GM18868 (cell line): ENCODE measurements at regions not wholly inside any gene's neighbourhood (a gene's known extent, or its start where the extent isn't known, plus 50 kb on each side); places are given as distances from the start of the nearest gene placed in this dataset.
A peak's percentile ranks its signal among the peaks of the same experiment; 100 is the strongest.

ENCODE experiments used
- ATAC-seq: cut with Tn5 transposase; IDR thresholded peaks from one replicate; pipeline ENCODE4 v1.9.1; 2021; ENCODE audit warnings: mild to moderate bottlenecking, moderate library complexity; ENCODE audit not compliant: unreplicated experiment

GRCh38 chr13:23980160-23980551, 82.9 kb upstream of the C1QTNF9B start:
- peak; percentile 95 for ATAC-seq

DNA sequence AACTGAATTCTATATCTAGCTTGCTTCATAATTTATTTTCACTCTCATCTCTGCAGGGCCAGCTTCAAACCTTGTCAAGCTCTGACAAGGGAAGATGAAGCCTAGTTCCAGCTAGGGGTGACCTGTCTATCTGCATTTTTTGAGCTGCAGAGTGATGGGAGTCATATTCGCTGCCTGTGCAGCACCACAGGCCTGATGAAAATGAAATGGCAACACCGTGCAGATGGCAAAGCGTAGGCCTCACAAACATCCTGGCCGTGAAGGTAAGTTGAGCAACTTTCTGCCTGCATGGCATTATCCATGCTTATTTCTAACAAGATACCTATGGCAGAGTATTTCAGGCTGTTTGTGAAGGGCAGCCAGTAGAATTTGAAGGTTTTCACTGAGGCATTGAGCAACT, 86.4 kb upstream of the C1QTNF9B start:
- no peak for ATAC-seq

- no peak for ATAC-seq
Measured at GRCh38 chr13:23984546-23984945, 87.2 kb upstream of the C1QTNF9B start.

- ATAC-seq: no peak
Measured at GRCh38 chr13:23985060-23985459, 87.8 kb upstream of the C1QTNF9B start.

DNA sequence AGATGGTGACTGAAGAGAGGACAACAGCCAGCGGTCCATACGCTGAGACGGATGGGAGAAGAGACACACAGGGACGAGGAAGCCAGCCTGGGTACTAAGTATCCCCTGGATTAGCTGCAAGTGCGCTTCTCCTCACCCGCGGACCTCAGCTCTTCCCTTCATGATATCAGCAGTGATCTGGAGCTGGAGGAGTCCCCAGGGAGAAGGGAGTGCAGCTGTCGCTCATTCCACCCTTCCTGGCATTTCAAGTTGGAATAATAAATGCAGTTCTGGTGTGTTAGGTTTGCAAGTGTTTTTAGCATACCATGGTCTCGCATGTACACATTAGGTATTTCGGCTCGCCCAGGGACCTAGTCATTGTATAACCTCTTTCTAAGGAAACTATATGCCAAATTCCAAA, 88.5 kb upstream of the C1QTNF9B start:
- ATAC-seq: no peak

GRCh38 chr13:23986619-23987018, 89.3 kb upstream of the C1QTNF9B start:
- no peak for ATAC-seq

GRCh38 chr13:23987331-23987894, 90.1 kb upstream of the C1QTNF9B start:
- no peak for ATAC-seq

GRCh38 chr13:23988546-23989122, 91.3 kb upstream of the C1QTNF9B start:
- no peak for ATAC-seq

DNA sequence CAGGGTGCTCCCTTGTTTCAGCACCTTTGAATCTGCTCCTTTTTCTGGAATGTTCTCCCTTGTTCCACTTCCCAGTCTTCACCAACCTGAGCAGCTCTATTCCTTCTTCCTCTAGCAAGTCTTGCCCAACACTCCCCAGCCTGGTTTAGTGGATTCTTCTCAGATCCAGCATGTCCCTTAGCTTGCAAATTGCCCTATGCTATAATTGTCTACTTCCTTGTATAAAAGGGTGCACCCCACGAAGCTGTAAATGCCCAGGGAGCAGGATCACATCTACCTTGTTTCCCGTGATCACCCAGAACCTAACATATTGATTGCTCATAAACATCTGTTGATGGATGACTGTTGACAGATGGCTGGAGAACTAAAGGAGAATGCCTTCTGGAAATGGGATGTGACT, 93.2 kb upstream of the C1QTNF9B start:
- ATAC-seq: no peak

GRCh38 chr13:23991119-23991518, 93.8 kb upstream of the C1QTNF9B start:
- no peak for ATAC-seq

DNA sequence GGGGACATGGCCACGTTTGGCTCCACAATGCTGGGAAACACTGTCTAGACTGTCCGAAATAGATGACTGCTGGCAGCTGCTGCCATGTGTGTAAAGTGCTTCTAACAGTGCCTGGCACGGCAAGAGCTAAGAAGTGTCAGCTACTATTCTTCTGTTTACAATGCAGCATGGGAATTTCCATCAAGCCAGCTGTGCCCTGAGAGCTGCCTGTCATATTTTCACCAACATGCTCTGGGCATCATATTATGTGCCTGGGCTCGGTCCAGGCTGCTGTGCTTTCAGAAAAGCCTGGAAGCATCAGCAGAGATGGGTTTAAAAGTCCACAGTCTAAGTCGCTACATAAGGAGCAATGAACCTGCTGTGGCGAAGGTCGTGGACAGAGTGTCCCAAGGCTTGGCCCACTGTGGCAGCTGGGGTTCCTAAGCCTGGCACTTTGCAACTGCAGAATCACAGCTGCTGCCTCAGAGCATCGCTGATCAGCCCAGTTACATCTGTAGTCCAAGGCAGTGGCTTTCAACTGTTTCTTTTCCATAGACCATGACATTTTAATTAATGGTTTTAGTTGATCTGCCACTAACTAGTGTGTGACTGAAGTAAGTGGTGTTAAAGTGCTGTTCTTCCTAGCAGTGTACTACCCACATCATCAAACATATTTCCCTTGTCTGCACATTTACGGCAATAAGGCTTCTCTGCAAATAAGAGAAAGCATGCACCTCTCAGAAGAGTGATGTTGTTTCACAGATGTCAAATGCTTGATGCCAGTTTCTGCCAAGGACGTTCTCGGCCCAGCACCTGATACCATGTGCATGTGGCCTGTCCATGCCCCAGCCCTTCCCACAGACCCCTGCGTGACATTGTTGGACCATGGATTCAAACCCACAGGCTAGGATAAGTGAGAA, 95.7 kb upstream of the C1QTNF9B start:
- ATAC-seq: peak; percentile 42

DNA sequence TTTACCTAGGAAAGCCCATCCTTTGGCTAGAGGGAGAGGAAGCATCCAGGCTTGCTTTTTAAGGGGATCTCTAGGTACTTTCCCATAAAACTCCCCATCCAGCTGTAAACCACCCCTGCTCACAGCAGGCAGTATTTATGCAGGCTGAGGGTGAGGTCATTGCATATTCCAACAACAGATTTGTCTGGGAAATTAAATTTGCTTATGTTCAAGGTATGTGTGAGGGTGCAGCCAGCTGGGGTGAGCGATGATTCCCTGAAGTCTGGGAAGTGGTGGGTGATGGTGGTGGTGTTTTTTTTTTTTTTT, 96.3 kb upstream of the C1QTNF9B start:
- peak; percentile 51 for ATAC-seq

GRCh38 chr13:23995283-23996073, 98.2 kb upstream of the C1QTNF9B start:
- no peak for ATAC-seq

DNA sequence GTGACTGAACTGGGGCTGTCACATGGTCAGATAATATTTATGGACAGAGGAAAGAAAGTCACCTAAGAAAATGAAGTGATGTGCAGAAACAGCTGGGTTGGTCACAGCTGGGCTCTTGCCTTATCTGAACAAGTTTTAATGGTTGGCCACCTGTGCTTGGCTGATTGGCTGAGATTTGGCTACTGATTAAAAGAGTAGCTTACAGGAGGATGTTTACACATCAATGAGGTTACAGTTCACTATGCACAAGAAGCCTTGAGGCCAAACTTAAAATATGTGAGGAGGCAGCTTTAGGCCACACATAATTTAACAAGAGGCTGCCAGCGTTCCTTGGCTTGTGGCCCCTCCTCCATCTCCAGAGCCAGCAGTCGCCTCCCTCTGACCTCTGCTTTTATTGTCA, 99.2 kb upstream of the C1QTNF9B start:
- ATAC-seq: no peak

DNA sequence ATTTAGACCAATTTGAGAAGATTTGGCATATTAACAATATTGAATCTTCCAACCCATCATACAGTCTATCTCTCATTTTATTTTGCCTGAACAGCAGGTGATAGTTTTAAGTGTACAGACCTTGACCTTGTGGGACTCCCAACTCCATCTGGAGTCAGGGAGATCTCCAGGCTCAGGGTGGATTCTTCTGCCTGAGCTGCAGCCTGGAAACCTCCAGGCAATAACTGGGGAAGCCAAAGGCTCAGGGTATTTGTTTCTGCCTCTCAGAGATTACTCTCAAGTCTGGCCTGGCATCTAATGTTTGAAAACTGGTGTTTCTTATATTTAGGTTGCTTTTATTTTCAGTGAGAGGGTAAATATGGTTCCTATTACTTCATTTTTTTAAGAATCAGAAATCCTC, 102.1 kb upstream of the C1QTNF9B start:
- ATAC-seq: no peak

GRCh38 chr13:24002206-24002815, 105.0 kb upstream of the C1QTNF9B start:
- no peak for ATAC-seq

DNA sequence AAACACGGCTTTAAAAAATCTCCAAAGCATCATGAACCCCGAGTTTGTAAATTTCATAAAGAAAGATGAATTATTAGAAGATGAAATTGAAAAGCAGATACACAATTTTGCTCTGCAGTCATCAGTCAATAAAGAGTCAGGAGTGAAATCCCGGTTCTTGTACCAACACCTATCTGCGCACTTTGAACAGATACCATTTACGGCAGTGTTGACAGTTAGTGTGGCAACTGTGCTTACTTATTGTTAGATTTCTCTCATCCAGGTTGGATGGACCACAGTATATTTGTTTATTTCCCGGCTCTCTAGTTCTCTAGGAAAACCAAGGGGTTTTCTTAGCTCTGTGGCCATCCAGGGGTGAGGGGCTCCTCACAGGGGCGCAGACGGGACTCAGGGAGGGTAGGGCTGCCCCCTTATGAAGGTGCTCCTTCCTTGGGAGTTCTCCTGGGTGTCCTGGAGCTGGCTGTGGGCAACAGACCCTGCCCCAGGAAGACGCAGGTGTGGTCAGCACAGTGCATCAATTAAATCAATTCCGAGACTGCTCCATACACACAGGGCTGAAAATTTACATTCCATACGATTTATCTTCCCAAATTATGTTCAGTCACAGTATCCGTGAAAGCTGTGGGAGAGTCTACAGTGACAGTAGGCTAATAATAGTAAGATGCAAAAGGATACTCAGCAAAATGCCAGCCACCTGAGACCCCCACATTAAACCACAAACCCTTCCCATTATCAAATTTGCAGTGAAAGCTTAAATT, 107.0 kb upstream of the C1QTNF9B start:
- ATAC-seq: no peak

DNA sequence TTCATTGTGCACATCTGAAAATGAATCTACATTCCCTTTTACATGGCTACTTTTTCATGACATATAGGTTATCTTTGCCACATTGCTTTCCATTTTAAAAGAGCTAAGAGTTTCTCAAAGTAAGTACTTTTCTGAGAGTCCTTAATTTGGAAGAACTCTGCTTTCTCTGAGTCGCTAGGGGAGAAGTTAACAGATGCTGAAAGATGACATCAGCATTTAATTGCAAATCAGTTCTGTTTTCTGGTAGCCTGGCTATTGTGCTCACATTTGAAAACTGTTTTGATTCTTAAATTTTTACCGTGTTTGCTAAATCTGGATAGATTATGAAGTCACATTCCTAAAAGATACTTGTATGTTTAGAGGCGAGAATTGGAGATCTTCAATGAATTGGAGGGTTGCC, 107.7 kb upstream of the C1QTNF9B start:
- no peak for ATAC-seq

- ATAC-seq: no peak
Measured at GRCh38 chr13:24005755-24006281, 108.5 kb upstream of the C1QTNF9B start.
